ENCODE measurements at regions not wholly inside any gene's neighbourhood (a gene's known extent, or its start where the extent isn't known, plus 50 kb on each side); places are given as distances from the start of the nearest gene placed in this dataset.

- no peak for DNase-seq
Measured at GRCh38 chr6:44665143-44665542, 277.6 kb downstream of the CDC5L start.

GRCh38 chr6:44665683-44666082, 278.2 kb downstream of the CDC5L start:
- no peak for DNase-seq

GRCh38 chr6:44666324-44666723, 278.8 kb downstream of the CDC5L start:
- no peak for DNase-seq

DNA sequence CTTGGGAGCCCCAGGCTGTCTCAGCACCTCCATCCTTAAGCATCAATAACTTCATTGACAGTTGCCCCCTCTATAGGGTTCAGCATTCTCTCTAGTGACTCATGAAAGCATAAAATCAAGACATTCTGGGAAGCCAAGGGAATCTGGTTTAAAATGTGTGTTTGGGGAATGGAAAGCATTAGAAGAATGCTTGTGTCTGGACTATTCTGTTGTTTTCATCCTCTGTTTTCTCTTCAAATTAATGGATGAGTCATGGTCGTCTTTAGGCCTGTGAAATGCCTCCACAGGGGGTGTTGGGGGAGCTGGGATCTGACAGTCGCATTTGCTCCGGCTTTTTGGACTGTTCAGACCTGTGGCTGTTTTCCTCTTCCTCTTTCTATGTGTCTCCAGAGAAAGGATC, 279.7 kb downstream of the CDC5L start:
- no peak for DNase-seq

- DNase-seq, result no peak
Measured at GRCh38 chr6:44667668-44668390, 280.3 kb downstream of the CDC5L start.

DNA sequence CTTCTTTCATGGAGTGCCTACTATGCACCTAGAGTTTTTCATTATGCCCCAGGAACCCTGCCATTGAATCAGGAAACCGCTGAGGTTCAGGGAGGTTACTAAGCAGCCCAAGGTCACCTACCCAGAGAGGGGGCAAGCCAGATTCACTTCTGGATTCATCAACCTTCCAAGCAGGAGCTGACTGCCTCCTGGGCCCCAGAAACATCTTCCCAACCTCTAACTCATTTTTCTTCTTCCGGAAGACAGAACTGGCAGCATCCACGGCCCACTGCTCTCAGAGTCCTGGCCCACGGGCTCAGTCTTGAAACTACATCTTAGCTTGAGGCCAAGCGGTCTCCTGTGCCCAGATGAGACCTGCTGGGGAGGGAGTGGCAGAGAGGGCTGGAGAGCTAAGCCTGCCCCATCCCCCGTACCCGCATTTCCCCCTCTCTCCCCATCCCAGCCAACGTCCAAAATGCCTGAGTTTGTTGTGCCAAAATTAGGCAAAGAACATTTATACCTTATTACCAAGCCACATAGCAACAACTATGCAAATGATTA, 281.0 kb downstream of the CDC5L start:
- no peak for DNase-seq

DNA sequence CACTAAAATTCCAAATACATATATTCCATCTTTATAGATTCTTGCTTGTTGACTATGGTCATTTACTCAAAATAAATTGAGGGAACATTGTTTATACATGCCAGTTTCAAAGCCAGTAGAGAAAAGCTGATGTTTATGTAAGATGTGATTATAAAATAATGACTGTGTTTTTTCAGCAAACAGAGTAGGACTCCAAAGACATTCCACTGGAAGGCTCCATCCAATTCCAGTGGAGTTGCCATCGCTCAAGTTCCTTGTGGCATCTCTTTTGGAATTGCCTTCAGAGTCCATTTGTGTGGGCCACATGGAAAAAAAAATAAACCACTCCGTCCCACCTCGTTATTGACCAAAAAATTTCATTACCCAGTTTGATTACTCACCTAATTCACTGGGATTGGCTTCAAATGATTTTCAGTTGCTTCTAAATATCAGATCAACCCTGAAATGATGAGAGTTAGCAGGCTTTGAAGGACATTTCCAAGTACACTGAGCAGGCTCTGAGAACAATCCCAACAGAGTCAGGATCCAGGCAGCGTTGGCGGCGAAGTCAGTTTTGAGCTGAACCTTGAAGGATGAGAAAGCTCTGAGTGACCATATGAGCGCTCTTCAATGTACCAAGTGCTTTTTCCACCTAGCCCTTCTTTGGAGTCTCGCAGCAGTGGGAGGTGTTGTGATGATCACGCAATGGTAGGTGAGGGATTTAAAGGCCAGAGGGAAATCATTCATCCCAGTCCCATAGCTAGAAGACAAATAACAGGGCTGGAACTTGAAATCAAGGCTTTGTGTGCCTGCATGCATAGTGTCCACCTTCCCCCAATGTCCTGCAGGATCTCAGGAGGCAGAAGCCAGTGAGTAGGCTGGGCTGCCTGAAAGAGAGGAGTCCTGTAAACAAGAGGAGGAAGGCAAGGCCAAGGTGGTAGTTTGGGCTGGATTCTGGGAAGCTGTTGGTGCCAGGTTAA, 281.7 kb downstream of the CDC5L start:
- no peak for DNase-seq

DNA sequence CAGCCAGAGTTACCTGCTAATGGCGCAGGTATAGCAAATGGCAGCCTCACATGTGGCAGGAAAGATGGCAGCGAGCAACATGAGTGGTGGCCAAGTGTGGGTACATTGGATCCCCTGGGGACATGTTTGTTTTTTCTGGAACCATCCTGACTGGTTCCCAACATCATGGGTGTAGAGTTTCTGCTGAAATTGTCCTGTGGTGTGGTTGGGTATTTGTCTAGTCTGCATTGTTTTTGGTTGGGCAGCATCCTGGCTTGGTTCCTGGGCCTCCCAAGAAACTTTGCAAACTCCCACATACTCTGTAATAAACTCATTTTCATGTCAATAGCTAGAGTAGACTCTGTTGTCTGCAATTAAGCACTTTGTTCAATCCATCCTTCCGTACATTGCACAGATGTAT, 282.6 kb downstream of the CDC5L start:
- no peak for DNase-seq

- no peak for DNase-seq
Measured at GRCh38 chr6:44671333-44671732, 283.8 kb downstream of the CDC5L start.

DNA sequence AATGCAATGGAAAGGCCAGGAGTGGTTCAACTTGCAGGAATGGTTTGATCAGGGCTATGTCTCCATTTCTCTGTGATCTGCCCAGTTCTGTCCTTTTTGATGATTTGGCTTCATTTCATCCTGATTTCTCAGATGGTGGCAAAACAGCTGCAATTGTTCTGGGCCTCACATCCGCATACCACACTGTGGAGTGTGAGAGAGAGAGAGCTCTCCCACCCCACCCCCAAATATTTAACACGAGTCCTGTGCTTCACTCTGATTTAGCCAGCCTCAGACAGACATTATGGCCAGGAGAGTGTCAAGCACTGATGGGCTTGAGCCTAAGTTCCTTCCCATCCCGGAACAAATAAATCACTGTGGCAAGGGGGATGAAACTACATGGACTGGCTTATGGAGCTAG, 284.6 kb downstream of the CDC5L start:
- no peak for DNase-seq

DNA sequence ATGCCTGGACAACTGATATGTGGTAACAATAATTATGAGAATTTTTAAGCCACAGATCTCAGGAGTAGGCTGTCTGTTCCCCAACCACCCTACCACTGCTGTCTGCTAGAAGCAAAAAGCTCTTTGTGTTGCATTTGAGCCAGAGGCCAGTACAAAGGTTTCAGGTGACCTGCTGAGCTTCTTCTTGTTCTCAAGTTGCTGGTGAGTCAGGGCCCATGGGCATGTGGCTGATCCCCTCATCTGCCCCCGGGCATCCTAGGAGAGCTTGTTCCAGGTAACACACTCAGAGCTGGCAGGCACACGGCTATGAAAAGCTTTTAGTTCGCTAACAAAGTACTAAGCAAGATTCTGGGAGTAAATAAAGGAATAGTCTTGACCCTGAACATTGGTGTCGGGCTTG, 285.3 kb downstream of the CDC5L start:
- DNase-seq, result no peak

DNA sequence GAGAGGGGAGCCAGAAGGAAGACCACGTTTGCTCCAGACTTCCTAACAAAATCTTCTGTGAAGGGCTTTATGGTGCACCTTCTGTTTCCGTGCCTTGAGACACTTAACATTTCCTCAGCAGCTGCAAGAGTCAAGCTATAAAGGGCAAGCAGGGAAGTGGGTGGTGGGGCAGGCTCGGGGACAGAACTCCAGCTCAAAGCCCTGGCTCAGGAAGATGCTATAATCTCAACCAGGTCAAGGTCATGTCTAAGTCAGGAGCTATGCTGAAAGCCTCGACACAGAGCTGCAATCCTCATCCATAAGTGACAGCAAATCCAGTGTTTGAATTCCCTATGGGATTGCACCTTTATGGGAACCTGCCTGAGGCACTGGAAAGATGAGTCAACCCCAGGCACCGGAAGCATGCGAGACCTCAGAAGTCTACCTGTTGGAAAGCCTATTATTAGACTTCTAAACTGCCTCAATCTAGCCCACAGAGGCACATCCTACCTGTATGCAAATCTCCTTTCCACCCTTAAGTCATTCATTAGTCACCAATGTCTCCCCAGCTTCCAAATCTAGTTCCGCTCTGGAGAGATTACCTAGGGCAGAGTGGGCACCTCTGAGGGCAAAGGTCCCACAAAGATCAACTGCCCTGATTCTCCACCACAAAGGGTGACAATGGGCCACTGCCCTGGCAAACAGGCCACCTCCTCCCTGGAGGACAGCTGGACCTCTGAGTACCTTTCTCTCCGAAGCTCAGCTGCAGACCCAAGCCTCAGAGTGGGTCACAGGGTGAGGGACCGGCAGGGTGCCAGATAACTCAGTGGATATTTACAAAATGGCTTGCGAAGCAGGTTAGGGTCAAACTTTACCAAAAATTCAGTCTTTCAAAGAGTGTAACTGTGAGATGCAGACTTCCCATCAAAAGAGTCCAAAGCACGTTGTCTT, 287.0 kb downstream of the CDC5L start:
- DNase-seq, result no peak

DNA sequence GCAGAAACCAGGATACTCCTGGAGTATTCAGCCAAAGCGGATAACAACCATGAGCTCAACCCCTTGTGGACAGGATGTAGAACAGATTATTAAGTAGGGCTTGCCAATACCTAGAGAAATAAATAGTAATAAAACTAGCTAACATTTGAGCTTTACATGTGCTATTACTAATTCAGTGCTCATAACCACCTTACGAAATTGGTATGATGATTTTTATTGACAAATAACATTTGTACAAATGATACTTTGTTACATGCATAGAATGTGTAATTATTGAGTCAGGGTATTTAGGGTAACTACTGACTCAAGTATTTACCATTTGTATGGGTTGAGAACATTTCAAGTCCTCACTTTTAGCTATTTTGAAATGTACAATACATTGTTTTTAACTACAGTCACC, 287.9 kb downstream of the CDC5L start:
- no peak for DNase-seq

DNA sequence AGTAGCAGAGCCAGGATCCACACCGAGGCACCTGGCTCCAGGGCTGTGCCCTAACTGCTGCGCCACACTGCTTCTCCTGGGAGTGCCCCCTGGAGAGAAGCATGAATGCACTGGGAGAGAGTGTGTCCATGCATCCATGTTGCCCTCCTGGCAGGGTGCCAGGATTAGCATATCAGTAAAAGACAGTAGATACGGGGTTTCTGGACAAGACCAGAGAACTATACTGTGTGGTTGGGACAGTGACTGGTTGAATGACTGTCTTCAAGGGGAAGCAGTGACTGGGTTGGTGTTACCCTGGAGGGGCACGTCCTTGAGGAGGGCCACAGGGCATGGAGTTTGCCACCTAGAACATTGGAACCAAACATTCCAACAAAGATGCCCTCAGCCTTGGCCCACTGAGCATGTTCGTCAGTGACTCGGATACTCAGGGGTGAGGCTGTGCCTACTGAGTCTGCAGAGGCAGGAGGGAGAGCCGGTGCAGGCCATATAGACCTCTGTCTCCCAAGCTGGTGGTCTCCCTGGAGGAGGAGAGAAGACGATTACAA, 288.8 kb downstream of the CDC5L start:
- no peak for DNase-seq

DNA sequence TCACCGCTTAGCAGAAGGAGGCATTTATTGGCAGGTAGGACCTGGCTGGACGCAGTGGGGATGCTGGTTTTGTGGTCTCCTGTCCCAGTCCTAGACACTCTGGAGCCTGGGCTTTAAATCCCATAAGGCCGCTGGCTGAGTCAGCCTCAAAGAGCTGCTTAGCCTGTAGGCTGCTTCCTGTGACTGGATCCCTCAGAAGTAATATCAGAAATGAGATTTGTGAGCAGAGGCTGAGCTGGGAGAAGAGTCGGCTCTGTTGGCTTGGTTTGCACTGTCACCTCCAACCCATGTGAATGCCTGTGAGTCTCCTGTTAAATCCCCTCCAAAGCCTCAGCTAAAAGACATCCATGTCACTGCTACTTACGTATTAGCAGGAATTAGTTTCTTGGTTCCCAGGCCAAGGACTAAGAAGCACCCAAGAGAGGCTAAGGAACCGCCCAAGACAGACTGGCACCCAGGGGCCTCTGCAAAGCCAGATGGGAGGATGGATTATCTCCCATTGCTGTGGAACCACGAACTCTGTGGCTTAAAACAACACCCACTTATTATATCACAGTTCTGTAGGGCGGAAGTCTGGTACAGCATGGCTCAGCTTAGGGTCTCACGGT, 289.4 kb downstream of the CDC5L start:
- DNase-seq, result no peak

GRCh38 chr6:44678252-44678935, 290.9 kb downstream of the CDC5L start:
- no peak for DNase-seq

DNA sequence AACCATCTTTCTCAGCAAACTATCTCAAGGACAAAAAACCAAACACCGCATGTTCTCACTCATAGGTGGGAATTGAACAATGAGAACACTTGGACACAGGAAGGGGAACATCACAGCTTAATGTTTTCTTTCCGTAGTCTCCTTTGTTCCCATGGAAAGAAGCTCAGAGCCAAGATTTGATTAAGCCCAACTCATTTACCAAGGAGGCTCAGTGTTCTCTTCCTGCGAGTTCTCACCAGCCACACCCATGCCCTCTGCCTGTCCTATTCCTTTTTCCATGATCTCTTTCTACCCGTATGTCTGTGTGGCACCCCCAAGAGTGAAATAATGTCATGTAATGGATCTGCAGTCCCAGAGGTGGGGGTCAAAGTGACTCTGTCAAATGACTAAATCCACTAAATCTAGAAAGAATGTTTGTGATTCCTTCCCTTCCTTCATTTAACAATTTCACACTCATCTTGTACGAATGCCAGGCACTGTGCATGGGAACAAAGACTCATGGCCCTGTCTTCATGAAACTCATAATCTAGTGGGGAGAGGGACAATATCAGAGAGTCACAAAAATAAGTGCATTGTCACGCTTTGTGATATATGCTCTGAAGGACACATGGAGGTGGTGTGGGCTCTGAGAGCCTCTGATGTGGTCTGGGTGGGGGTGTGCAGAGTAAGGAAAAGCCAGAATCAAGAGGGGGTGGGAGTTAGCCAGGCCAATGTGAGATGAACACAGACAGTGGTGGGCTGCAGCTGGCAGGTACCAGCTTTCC, 292.1 kb downstream of the CDC5L start:
- DNase-seq, result no peak

DNA sequence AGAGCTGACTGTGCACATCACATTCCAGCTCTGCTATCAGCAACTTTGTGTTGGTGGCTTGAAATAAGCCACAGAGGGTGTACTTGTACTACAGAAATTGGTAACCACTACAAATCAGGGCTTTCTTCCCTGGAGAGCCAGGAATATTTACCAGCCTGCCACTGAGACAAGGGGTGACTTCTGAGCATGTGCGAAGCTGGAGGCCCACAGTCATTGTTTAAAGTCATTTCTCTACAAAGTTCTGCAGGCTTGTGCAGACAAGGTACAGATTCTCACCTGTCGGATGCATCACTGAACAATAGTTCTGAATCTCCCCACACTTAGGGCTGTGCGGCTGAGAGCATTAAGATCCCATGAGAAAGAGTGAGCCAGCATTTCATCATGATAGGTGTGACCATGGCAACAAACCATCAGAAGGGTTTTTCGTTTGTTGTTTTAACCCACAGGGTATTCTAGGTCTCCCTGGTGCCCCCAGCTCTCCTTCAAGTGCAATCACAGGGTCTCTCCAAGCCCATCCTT, 292.8 kb downstream of the CDC5L start:
- DNase-seq, result no peak

GRCh38 chr6:44681761-44682160, 294.3 kb downstream of the CDC5L start:
- no peak for DNase-seq

DNA sequence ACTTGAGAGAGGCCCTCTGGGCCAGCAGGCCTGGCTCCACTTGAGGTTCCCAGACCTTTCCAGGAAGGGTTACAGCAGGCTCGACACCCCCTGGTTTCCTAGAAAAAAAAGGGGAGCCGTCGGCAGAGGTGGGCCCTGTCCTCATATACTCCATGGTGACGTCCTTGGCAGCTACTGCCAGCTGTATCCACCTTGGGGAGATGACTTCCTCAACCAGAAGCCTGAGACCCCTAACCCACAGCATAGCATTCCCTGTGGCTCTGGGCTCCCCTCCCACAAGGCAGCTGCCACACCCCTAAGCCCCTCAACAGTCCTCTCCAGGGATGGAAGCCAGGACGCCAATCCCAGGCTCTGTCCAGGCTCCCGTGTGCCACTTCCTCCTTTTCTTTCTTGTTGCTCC, 294.8 kb downstream of the CDC5L start:
- DNase-seq, result no peak

All from DMS79 (cell line).